Caco-2 (cell line): ENCODE measurements at regions not wholly inside any gene's neighbourhood (a gene's known extent, or its start where the extent isn't known, plus 50 kb on each side); places are given as distances from the start of the nearest gene placed in this dataset.

ENCODE experiments used
- BruUV-seq: library from RNA; stranded (reverse); fragments of 400-500 nt; replicated peaks from 2 replicates; lab custom pipeline; 2021; lab: Mats Ljungman, UMichigan
- CTCF ChIA-PET: fragments of 300-600 bp; sonication (Branson Sonifier 250); formaldehyde crosslinking; loops from one replicate; lab custom pipeline; 2022; ENCODE audit warnings: antibody characterized with exemption; lab: Charles Lee
- POLR2A ChIA-PET: fragments of 300-600 bp; sonication (Branson Sonifier 250); formaldehyde crosslinking; loops from one replicate; lab custom pipeline; 2022; ENCODE audit warnings: antibody characterized with exemption; lab: Charles Lee
- DNase-seq, 2 experiments: peaks; one replicate each; pipeline versions ENCODE4 v3.0.0 to v3.0.0-alpha.2; 2020 to 2022
- H3K27me3 ChIP-seq: replicated peaks from 2 replicates; pipeline ENCODE4 v1.6.0; 2011; ENCODE audit warnings: low read length; ENCODE audit not compliant: control insufficient read depth, insufficient read depth
- H3K36me3 ChIP-seq: 2 replicates; pipeline ENCODE4 v1.5.1; 2011; ENCODE audit warnings: low read length; ENCODE audit not compliant: control insufficient read depth, insufficient read depth
- H3K4me1 ChIP-seq: fragments of 250-450 bp; sonication (Bioruptor Pico); 2 replicates; pipeline ENCODE4 v1.5.1; 2020; ENCODE audit warnings: mild to moderate bottlenecking
- H3K4me3 ChIP-seq: 2 replicates; pipeline ENCODE4 v1.5.1; 2011; ENCODE audit warnings: low read depth, mild to moderate bottlenecking, control low read depth, low read length
- H3K9me3 ChIP-seq: fragments of 250-450 bp; sonication (Bioruptor Pico); 2 replicates; pipeline ENCODE4 v1.5.1; 2020; ENCODE audit warnings: mild to moderate bottlenecking, moderate library complexity
- H3K27ac Mint-ChIP-seq: one replicate; pipeline ENCODE4 v1.8.0; 2022; ENCODE audit warnings: mixed read lengths; ENCODE audit not compliant: unreplicated experiment
- H3K27me3 Mint-ChIP-seq: one replicate; pipeline ENCODE4 v1.8.0; 2022; ENCODE audit warnings: mixed read lengths; ENCODE audit not compliant: insufficient read depth, unreplicated experiment
- H3K36me3 Mint-ChIP-seq: one replicate; pipeline ENCODE4 v1.8.0; 2022; ENCODE audit warnings: mild to moderate bottlenecking, mixed read lengths; ENCODE audit not compliant: insufficient read depth, unreplicated experiment
- H3K4me1 Mint-ChIP-seq: one replicate; pipeline ENCODE4 v1.8.0; 2022; ENCODE audit warnings: low read depth, mixed read lengths; ENCODE audit not compliant: unreplicated experiment
- H3K4me3 Mint-ChIP-seq: one replicate; pipeline ENCODE4 v1.8.0; 2022; ENCODE audit warnings: mild to moderate bottlenecking, moderate library complexity, mixed read lengths; ENCODE audit not compliant: unreplicated experiment
- H3K9me3 Mint-ChIP-seq: one replicate; pipeline ENCODE4 v1.8.0; 2022; ENCODE audit warnings: mixed read lengths; ENCODE audit not compliant: unreplicated experiment
- CTCF ChIP-seq, 2 experiments: fragments of 200-600 bp in 1 of 2; IDR thresholded peaks; 1 replicate in 1 of 2; 2 replicates in 1 of 2; pipeline versions ENCODE4 v1.5.1 to v1.8.0; 2011 to 2022; ENCODE audit warnings: antibody characterized with exemption in 1 of 2, control low read depth in 1 of 2, inconsistent platforms in 1 of 2, low read depth in 1 of 2, low read length in 1 of 2, mild to moderate bottlenecking in 1 of 2, moderate library complexity in 1 of 2; ENCODE audit not compliant: insufficient read depth in 1 of 2, severe bottlenecking in 1 of 2, unreplicated experiment in 1 of 2
- intact Hi-C: fragments of 100-400 bp; cut with micrococcal nuclease; formaldehyde crosslinking; loops from one replicate; pipeline ENCODE4 v1.10.0; 2022; ENCODE audit not compliant: unreplicated experiment

DNA sequence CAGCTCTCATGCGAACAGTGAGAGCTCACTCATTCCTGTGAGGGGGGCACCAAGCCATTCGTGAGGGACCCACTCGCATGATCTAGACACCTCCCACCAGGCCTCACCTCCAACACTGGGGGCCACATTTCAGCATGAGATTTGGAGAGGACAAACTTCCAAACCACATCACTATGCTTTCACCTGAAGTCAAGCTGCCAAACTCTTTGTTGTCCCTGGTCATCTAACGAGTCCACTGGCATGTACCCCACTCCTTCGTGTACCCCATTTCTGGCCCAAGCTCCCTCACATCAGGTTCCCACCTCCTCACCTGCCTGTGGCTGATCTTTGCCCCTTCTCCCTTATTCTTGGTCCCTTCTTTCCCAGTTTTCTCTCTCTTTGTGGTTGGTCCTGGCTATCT is 198.9 kb downstream of the ADAMTS15 start:
- Histone ChIP-seq H3K36me3 (no peaks in the 10 kb centered on the region), H3K27me3 (no peaks in the 10 kb centered on the region), H3K4me1 (no peaks in the 10 kb centered on the region), H3K9me3 (no peaks in the 10 kb centered on the region), H3K4me3 (no peak overlapping the region)
- no TSS peak for BruUV-seq
- no peak overlapping the region for H3K27ac Mint-ChIP-seq
- ChIA-PET CTCF (no interaction called here), POLR2A (no interaction called here)
- intact Hi-C loops, result no loop called here
- no peaks in the 10 kb centered on the region for H3K36me3 Mint-ChIP-seq
- H3K9me3 Mint-ChIP-seq, result no peaks in the 10 kb centered on the region
- TF ChIP-seq CTCF (IDR thresholded peaks at IDR 0.05; ENCODE audit: insufficient read depth in 1 of 2, low read depth in 1 of 2, low read length in 1 of 2, severe bottlenecking in 1 of 2, unreplicated experiment in 1 of 2), result no peak
- no peak for DNase-seq
- H3K4me3 Mint-ChIP-seq, result no peak overlapping the region
- no peaks in the 10 kb centered on the region for H3K4me1 Mint-ChIP-seq
- peaks cover 4% of the 10 kb centered on the region for H3K27me3 Mint-ChIP-seq

- Mint-ChIP-seq H3K27ac (no peak overlapping the region), H3K9me3 (no peaks in the 10 kb centered on the region), H3K27me3 (peaks cover 4% of the 10 kb centered on the region), H3K4me1 (no peaks in the 10 kb centered on the region), H3K36me3 (no peaks in the 10 kb centered on the region), H3K4me3 (no peak overlapping the region)
- no peak overlapping the region for H3K4me3 ChIP-seq
- H3K9me3 ChIP-seq, result no peaks in the 10 kb centered on the region
- DNase-seq, result no peak
- no TSS peak for BruUV-seq
- POLR2A ChIA-PET, result no interaction called here
- no peaks in the 10 kb centered on the region for H3K4me1 ChIP-seq
- CTCF ChIA-PET, result no interaction called here
- intact Hi-C loops, result no loop called here
- TF ChIP-seq CTCF (IDR thresholded peaks at IDR 0.05; ENCODE audit: insufficient read depth in 1 of 2, low read depth in 1 of 2, low read length in 1 of 2, severe bottlenecking in 1 of 2, unreplicated experiment in 1 of 2), result no peak
- H3K27me3 ChIP-seq, result no peaks in the 10 kb centered on the region
- H3K36me3 ChIP-seq, result no peaks in the 10 kb centered on the region
Measured at GRCh38 chr11:130649801-130650200, 201.4 kb downstream of the ADAMTS15 start.

GRCh38 chr11:130650456-130651030 is 202.1 kb downstream of the ADAMTS15 start:
- BruUV-seq, result no TSS peak
- intact Hi-C loops, result no loop called here

More at GRCh38 chr11:130650456-130651030, 202.1 kb downstream of the ADAMTS15 start:
- peaks cover 4% of the 10 kb centered on the region for H3K27me3 Mint-ChIP-seq
- DNase-seq, result no peak
- no peaks in the 10 kb centered on the region for H3K36me3 Mint-ChIP-seq
- ChIA-PET CTCF (no interaction called here), POLR2A (no interaction called here)
- TF ChIP-seq CTCF (IDR thresholded peaks at IDR 0.05; ENCODE audit: insufficient read depth in 1 of 2, low read depth in 1 of 2, low read length in 1 of 2, severe bottlenecking in 1 of 2, unreplicated experiment in 1 of 2), result no peak
- H3K9me3 ChIP-seq, result no peaks in the 10 kb centered on the region
- H3K36me3 ChIP-seq, result no peaks in the 10 kb centered on the region
- H3K27me3 ChIP-seq, result no peaks in the 10 kb centered on the region
- H3K27ac Mint-ChIP-seq, result no peak overlapping the region
- no peaks in the 10 kb centered on the region for H3K4me1 Mint-ChIP-seq
- no peak overlapping the region for H3K4me3 ChIP-seq
- no peaks in the 10 kb centered on the region for H3K9me3 Mint-ChIP-seq
- no peaks in the 10 kb centered on the region for H3K4me1 ChIP-seq
- H3K4me3 Mint-ChIP-seq, result no peak overlapping the region
